Activated naive CD4-positive, alpha-beta T cell treated with anti-CD3 and anti-CD28 coated beads for 36 hours (primary cell): ENCODE measurements at regions not wholly inside any gene's neighbourhood (a gene's known extent, or its start where the extent isn't known, plus 50 kb on each side); places are given as distances from the start of the nearest gene placed in this dataset.
A peak's percentile ranks its signal among the peaks of the same experiment; 100 is the strongest.

Experiments
- CTCF ChIA-PET: fragments of 350-600 bp; sonication (Branson Sonifier 250); formaldehyde crosslinking; loops from one replicate; lab custom pipeline; 2021; ENCODE audit warnings: antibody characterized with exemption; lab: Charles Lee
- DNase-seq: peaks from one replicate; pipeline ENCODE4 v3.0.0-alpha.2; 2020
- H3K27ac Mint-ChIP-seq: one replicate; pipeline ENCODE4 v1.8.0; 2021; ENCODE audit warnings: mild to moderate bottlenecking, mixed read lengths
- H3K27me3 Mint-ChIP-seq: one replicate; pipeline ENCODE4 v1.8.0; 2021; ENCODE audit warnings: low read depth, mixed read lengths
- H3K36me3 Mint-ChIP-seq: one replicate; pipeline ENCODE4 v1.8.0; 2021; ENCODE audit warnings: low read depth, mixed read lengths
- H3K4me1 Mint-ChIP-seq: one replicate; pipeline ENCODE4 v1.8.0; 2021; ENCODE audit warnings: low read depth, mixed read lengths
- H3K4me3 Mint-ChIP-seq: one replicate; pipeline ENCODE4 v1.8.0; 2021; ENCODE audit warnings: mild to moderate bottlenecking, moderate library complexity, mixed read lengths
- H3K9me3 Mint-ChIP-seq: one replicate; pipeline ENCODE4 v1.8.0; 2021; ENCODE audit warnings: mixed read lengths
- intact Hi-C: fragments of 100-400 bp; cut with micrococcal nuclease; formaldehyde crosslinking; loops from one replicate; pipeline ENCODE4 v1.15.1; 2023

GRCh38 chr2:60335533-60336237, 217.8 kb downstream of the BCL11A start:
- intact Hi-C loops = no loop called here

GRCh38 chr2:60334610-60335009, 218.8 kb downstream of the BCL11A start:
- Mint-ChIP-seq H3K4me3 (no peak overlapping the region), H3K4me1 (no peaks in the 10 kb centered on the region), H3K27me3 (no peaks in the 10 kb centered on the region), H3K27ac (no peak overlapping the region), H3K9me3 (no peaks in the 10 kb centered on the region), H3K36me3 (no peaks in the 10 kb centered on the region)
- intact Hi-C loops = no loop called here
- CTCF ChIA-PET = no interaction called here
- DNase-seq = no peak

More at GRCh38 chr2:60335533-60336237, 217.8 kb downstream of the BCL11A start:
- H3K27ac Mint-ChIP-seq = no peak overlapping the region
- H3K27me3 Mint-ChIP-seq = no peaks in the 10 kb centered on the region
- CTCF ChIA-PET = no interaction called here
- DNase-seq = no peak
- H3K4me1 Mint-ChIP-seq = no peaks in the 10 kb centered on the region
- no peaks in the 10 kb centered on the region for H3K36me3 Mint-ChIP-seq
- H3K9me3 Mint-ChIP-seq = no peaks in the 10 kb centered on the region
- no peak overlapping the region for H3K4me3 Mint-ChIP-seq

GRCh38 chr2:60333264-60333663, 220.2 kb downstream of the BCL11A start:
- no peaks in the 10 kb centered on the region for H3K36me3 Mint-ChIP-seq
- CTCF ChIA-PET = interaction anchor here (0.9 kb wide), 1 partner anchor 9 kb away, joined by 3 read pairs; no protein-coding TSS in a partner anchor

GRCh38 chr2:60331115-60331809, 222.2 kb downstream of the BCL11A start:
- Mint-ChIP-seq H3K4me1 (no peaks in the 10 kb centered on the region), H3K36me3 (peaks cover 2% of the 10 kb centered on the region), H3K27me3 (peaks cover 6% of the 10 kb centered on the region), H3K27ac (no peak overlapping the region), H3K4me3 (no peak overlapping the region), H3K9me3 (peaks cover 3% of the 10 kb centered on the region)
- CTCF ChIA-PET = no interaction called here
- DNase-seq = no peak
- intact Hi-C loops = no loop called here

More at GRCh38 chr2:60333264-60333663, 220.2 kb downstream of the BCL11A start:
- DNase-seq = no peak
- no peak overlapping the region for H3K27ac Mint-ChIP-seq
- H3K27me3 Mint-ChIP-seq = peaks cover 4% of the 10 kb centered on the region
- H3K4me1 Mint-ChIP-seq = no peaks in the 10 kb centered on the region
- H3K4me3 Mint-ChIP-seq = no peak overlapping the region
- intact Hi-C loops = no loop called here
- no peaks in the 10 kb centered on the region for H3K9me3 Mint-ChIP-seq

GRCh38 chr2:60329225-60329624, 224.2 kb downstream of the BCL11A start:
- CTCF ChIA-PET = no interaction called here
- Mint-ChIP-seq H3K4me3 (no peak overlapping the region), H3K27me3 (peaks cover 6% of the 10 kb centered on the region), H3K4me1 (no peaks in the 10 kb centered on the region), H3K36me3 (peaks cover 2% of the 10 kb centered on the region), H3K27ac (no peak overlapping the region), H3K9me3 (peaks cover 9% of the 10 kb centered on the region)
- intact Hi-C loops = no loop called here
- no peak for DNase-seq

- H3K27me3 Mint-ChIP-seq = peaks cover 6% of the 10 kb centered on the region
- DNase-seq = no peak
- H3K9me3 Mint-ChIP-seq = peaks cover 9% of the 10 kb centered on the region
- no peak overlapping the region for H3K4me3 Mint-ChIP-seq
- H3K27ac Mint-ChIP-seq = no peak overlapping the region
- intact Hi-C loops = no loop called here
- no peaks in the 10 kb centered on the region for H3K4me1 Mint-ChIP-seq
- CTCF ChIA-PET = no interaction called here
- H3K36me3 Mint-ChIP-seq = peaks cover 2% of the 10 kb centered on the region
These were observed 228.9 kb downstream of the BCL11A start for GRCh38 chr2:60324536-60324935.

- peaks cover 2% of the 10 kb centered on the region for H3K36me3 Mint-ChIP-seq
These were observed 231.6 kb downstream of the BCL11A start for GRCh38 chr2:60321816-60322215.

GRCh38 chr2:60320724-60321123, 232.7 kb downstream of the BCL11A start:
- H3K27me3 Mint-ChIP-seq = no peaks in the 10 kb centered on the region
- DNase-seq = no peak
- peak overlapping the region; percentile 39 for H3K27ac Mint-ChIP-seq
- H3K4me1 Mint-ChIP-seq = no peaks in the 10 kb centered on the region
- H3K4me3 Mint-ChIP-seq = no peak overlapping the region
- CTCF ChIA-PET = no interaction called here
- no peaks in the 10 kb centered on the region for H3K36me3 Mint-ChIP-seq
- intact Hi-C loops = no loop called here
- peaks cover 3% of the 10 kb centered on the region for H3K9me3 Mint-ChIP-seq

More at GRCh38 chr2:60321816-60322215, 231.6 kb downstream of the BCL11A start:
- Mint-ChIP-seq H3K4me3 (no peak overlapping the region), H3K27me3 (no peaks in the 10 kb centered on the region), H3K27ac (no peak overlapping the region), H3K4me1 (no peaks in the 10 kb centered on the region), H3K9me3 (peaks cover 9% of the 10 kb centered on the region)
- no peak for DNase-seq
- intact Hi-C loops = no loop called here
- CTCF ChIA-PET = interaction anchor here (0.6 kb wide), 1 partner anchor 20 kb away, joined by 3 read pairs; no protein-coding TSS in a partner anchor

GRCh38 chr2:60319031-60319547, 234.4 kb downstream of the BCL11A start:
- intact Hi-C loops = no loop called here
- no peak for DNase-seq
- H3K9me3 Mint-ChIP-seq = no peaks in the 10 kb centered on the region
- H3K27ac Mint-ChIP-seq = no peak overlapping the region
- CTCF ChIA-PET = no interaction called here
- no peaks in the 10 kb centered on the region for H3K4me1 Mint-ChIP-seq
- no peaks in the 10 kb centered on the region for H3K27me3 Mint-ChIP-seq
- no peak overlapping the region for H3K4me3 Mint-ChIP-seq
- no peaks in the 10 kb centered on the region for H3K36me3 Mint-ChIP-seq

GRCh38 chr2:60318544-60318943, 234.9 kb downstream of the BCL11A start:
- Mint-ChIP-seq H3K4me1 (no peaks in the 10 kb centered on the region), H3K27ac (no peak overlapping the region), H3K4me3 (no peak overlapping the region), H3K36me3 (no peaks in the 10 kb centered on the region), H3K9me3 (no peaks in the 10 kb centered on the region), H3K27me3 (no peaks in the 10 kb centered on the region)
- CTCF ChIA-PET = no interaction called here
- intact Hi-C loops = no loop called here
- DNase-seq = no peak

- CTCF ChIA-PET = no interaction called here
- intact Hi-C loops = no loop called here
- Mint-ChIP-seq H3K4me3 (no peak overlapping the region), H3K4me1 (peaks cover 2% of the 10 kb centered on the region), H3K27ac (no peak overlapping the region), H3K36me3 (no peaks in the 10 kb centered on the region), H3K27me3 (no peaks in the 10 kb centered on the region), H3K9me3 (no peaks in the 10 kb centered on the region)
- DNase-seq = no peak
These were observed 235.6 kb downstream of the BCL11A start for GRCh38 chr2:60317844-60318243.

GRCh38 chr2:60317034-60317386, 236.4 kb downstream of the BCL11A start:
- intact Hi-C loops = no loop called here
- Mint-ChIP-seq H3K27me3 (no peaks in the 10 kb centered on the region), H3K27ac (no peak overlapping the region), H3K4me3 (no peak overlapping the region), H3K36me3 (no peaks in the 10 kb centered on the region), H3K4me1 (peaks cover 2% of the 10 kb centered on the region), H3K9me3 (no peaks in the 10 kb centered on the region)
- CTCF ChIA-PET = no interaction called here
- DNase-seq = no peak
